ENCODE measurements at regions not wholly inside any gene's neighbourhood (a gene's known extent, or its start where the extent isn't known, plus 50 kb on each side); places are given as distances from the start of the nearest gene placed in this dataset.

DNA sequence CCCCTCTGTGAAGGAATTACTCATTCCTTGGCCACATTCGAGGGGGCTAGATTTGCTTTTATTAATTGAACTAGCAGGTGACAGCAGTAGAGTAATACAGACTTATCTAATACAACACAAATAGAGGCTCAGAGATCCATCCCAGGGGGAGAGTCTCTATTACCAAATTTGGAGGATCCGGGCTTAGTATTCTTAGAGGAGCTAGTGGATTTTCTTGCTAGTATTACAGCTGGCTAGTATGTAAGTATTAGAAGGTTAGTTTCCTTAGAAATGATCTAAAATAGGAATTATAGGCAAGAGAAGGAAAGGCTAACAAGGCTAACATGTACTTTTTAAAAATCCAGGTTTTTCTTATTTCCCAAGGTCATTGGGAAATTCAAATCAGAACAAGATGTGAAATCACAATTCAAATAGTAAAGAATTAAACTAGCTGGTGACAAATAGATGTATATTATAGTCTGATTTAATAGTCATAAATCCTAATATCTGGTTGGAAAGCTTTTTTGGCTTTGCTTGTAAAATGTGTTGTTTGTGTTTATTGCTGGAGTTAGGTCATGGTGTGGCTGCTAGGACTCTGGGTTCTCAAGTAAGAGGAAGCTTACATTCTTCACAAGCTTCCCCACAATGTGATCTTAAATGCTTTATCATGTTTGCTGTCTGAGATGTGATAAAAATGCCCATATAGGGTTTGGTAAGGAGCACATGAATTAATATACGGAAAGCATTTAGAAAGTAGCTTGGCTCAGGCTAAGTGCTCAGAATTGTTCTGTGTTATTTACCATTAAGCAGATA is 160.4 kb upstream of the MPDZ start:
- Histone ChIP-seq H3K4me2 (ENCODE audit: control insufficient read depth, extremely low read depth, insufficient read depth, low read depth, low read length) (no peak overlapping the region), H3K4me3 (ENCODE audit: control insufficient read depth in 2 of 3, extremely low read depth in 1 of 3, insufficient read depth in 2 of 3, low read depth in 1 of 3, low read length in 3 of 3) (no peak overlapping the region), H3K36me3 (ENCODE audit: control insufficient read depth in 2 of 2, extremely low read depth in 1 of 2, insufficient read depth in 2 of 2, low read length in 2 of 2) (no peaks in the 10 kb centered on the region), H2AFZ (ENCODE audit: control insufficient read depth, low read length) (no peak overlapping the region), H3K9me1 (ENCODE audit: control insufficient read depth, extremely low read depth, insufficient read depth, low read length) (no peaks in the 10 kb centered on the region), H3K9me3 (ENCODE audit: control insufficient read depth, low read depth, low read length) (no peaks in the 10 kb centered on the region), H3K9ac (ENCODE audit: control insufficient read depth, extremely low read depth, insufficient read depth, low read length) (no peak overlapping the region), H4K20me1 (ENCODE audit: control insufficient read depth, extremely low read depth, insufficient read depth, low read length) (no peaks in the 10 kb centered on the region), H3K27me3 (ENCODE audit: control insufficient read depth, extremely low read depth, insufficient read depth, low read length) (no peaks in the 10 kb centered on the region), H3K27ac (ENCODE audit: control insufficient read depth, insufficient read depth, low read length) (no peak overlapping the region), H3K4me1 (ENCODE audit: control insufficient read depth, extremely low read depth, insufficient read depth, low read length) (no peaks in the 10 kb centered on the region), H3K79me2 (ENCODE audit: control insufficient read depth, insufficient read depth, low read length) (no peaks in the 10 kb centered on the region)
- TF ChIP-seq, protein P1, sequence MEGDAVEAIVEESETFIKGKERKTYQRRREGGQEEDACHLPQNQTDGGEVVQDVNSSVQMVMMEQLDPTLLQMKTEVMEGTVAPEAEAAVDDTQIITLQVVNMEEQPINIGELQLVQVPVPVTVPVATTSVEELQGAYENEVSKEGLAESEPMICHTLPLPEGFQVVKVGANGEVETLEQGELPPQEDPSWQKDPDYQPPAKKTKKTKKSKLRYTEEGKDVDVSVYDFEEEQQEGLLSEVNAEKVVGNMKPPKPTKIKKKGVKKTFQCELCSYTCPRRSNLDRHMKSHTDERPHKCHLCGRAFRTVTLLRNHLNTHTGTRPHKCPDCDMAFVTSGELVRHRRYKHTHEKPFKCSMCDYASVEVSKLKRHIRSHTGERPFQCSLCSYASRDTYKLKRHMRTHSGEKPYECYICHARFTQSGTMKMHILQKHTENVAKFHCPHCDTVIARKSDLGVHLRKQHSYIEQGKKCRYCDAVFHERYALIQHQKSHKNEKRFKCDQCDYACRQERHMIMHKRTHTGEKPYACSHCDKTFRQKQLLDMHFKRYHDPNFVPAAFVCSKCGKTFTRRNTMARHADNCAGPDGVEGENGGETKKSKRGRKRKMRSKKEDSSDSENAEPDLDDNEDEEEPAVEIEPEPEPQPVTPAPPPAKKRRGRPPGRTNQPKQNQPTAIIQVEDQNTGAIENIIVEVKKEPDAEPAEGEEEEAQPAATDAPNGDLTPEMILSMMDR (optimal IDR thresholded peaks at IDR 0.05 in 1 of 3, IDR thresholded peaks at IDR 0.05 in 1 of 3, conservative IDR thresholded peaks at IDR 0.05 in 1 of 3; ENCODE audit: extremely low read depth in 1 of 3, insufficient read depth in 2 of 3, low read length in 3 of 3) = no peak
- TF ChIP-seq EZH2 (IDR thresholded peaks at IDR 0.05; ENCODE audit: low read length) = no peak
- no peak for FAIRE-seq
- DNase-seq (ENCODE audit: low read depth, low spot score) = no peak
- dilution Hi-C loops (cut with MboI; ENCODE audit: extremely low pct_ligation_motif_present, low sequenced_read_pairs) = no loop called here

DNA sequence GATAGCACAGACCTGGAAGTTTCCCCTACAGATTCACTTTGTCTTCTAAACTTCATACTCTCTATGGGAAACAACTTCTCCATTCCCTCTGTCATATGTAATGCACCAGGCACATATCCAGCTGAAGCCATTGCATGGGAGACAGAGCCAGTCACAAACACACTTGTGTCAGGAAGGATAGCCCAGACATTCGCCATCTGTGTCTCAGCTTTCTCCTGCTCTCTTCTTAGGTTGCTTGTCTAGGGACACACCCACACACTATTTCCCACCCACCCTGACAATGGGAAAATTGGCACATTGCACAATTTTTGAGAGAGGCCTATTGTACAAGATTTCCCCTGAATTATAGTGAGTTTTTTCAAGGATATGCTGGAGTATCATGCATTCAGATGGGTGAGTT is 158.4 kb upstream of the MPDZ start:
- DNase-seq (ENCODE audit: low read depth, low spot score) = no peak
- H3K79me2 ChIP-seq (ENCODE audit: control insufficient read depth, insufficient read depth, low read length) = no peaks in the 10 kb centered on the region
- no peaks in the 10 kb centered on the region for H4K20me1 ChIP-seq (ENCODE audit: control insufficient read depth, extremely low read depth, insufficient read depth, low read length)
- no peak overlapping the region for H3K27ac ChIP-seq (ENCODE audit: control insufficient read depth, insufficient read depth, low read length)
- FAIRE-seq = no peak
- H3K9me1 ChIP-seq (ENCODE audit: control insufficient read depth, extremely low read depth, insufficient read depth, low read length) = no peaks in the 10 kb centered on the region
- no peak overlapping the region for H3K4me2 ChIP-seq (ENCODE audit: control insufficient read depth, extremely low read depth, insufficient read depth, low read depth, low read length)
- H3K9me3 ChIP-seq (ENCODE audit: control insufficient read depth, low read depth, low read length) = no peaks in the 10 kb centered on the region
- H3K4me1 ChIP-seq (ENCODE audit: control insufficient read depth, extremely low read depth, insufficient read depth, low read length) = no peaks in the 10 kb centered on the region
- no peak overlapping the region for H2AFZ ChIP-seq (ENCODE audit: control insufficient read depth, low read length)
- dilution Hi-C loops (cut with MboI; ENCODE audit: extremely low pct_ligation_motif_present, low sequenced_read_pairs) = no loop called here
- H3K4me3 ChIP-seq (ENCODE audit: control insufficient read depth in 2 of 3, extremely low read depth in 1 of 3, insufficient read depth in 2 of 3, low read depth in 1 of 3, low read length in 3 of 3) = no peak overlapping the region
- no peaks in the 10 kb centered on the region for H3K36me3 ChIP-seq (ENCODE audit: control insufficient read depth in 2 of 2, extremely low read depth in 1 of 2, insufficient read depth in 2 of 2, low read length in 2 of 2)
- TF ChIP-seq, protein P1 (optimal IDR thresholded peaks at IDR 0.05 in 1 of 3, IDR thresholded peaks at IDR 0.05 in 1 of 3, conservative IDR thresholded peaks at IDR 0.05 in 1 of 3; ENCODE audit: extremely low read depth in 1 of 3, insufficient read depth in 2 of 3, low read length in 3 of 3) = no peak
- no peak for TF ChIP-seq EZH2 (IDR thresholded peaks at IDR 0.05; ENCODE audit: low read length)
- H3K9ac ChIP-seq (ENCODE audit: control insufficient read depth, extremely low read depth, insufficient read depth, low read length) = no peak overlapping the region
- no peaks in the 10 kb centered on the region for H3K27me3 ChIP-seq (ENCODE audit: control insufficient read depth, extremely low read depth, insufficient read depth, low read length)

Measured in keratinocyte (primary cell).